Pons (tissue), 1 donor: ENCODE measurements at regions not wholly inside any gene's neighbourhood (a gene's known extent, or its start where the extent isn't known, plus 50 kb on each side); places are given as distances from the start of the nearest gene placed in this dataset.

ENCODE experiments used
- DNase-seq: peaks from one replicate; pipeline ENCODE4 v3.0.0-alpha.2; 2016; ENCODE audit warnings: low spot score

- DNase-seq = no peak
These were observed 362.3 kb upstream of the GOLIM4 start for GRCh38 chr3:168457954-168458539.

GRCh38 chr3:168455814-168456213, 360.1 kb upstream of the GOLIM4 start:
- DNase-seq = no peak

DNA sequence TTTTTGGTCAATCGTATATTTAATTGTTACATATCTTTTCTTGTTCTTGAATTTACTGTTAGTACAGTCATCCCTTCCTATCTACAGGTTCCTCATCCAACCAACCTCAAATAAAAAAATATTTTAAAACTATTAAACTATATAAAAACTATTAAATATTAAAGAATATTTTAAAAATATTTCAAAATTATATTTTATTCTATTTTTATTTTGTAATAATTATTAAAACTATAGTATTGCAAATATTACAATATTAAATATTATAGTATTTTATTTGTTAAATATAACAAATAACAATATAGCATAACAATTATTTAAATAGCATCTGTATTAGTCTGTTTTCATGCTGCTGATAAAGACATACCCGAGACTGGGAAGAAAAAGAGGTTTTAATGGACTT, 357.9 kb upstream of the GOLIM4 start:
- DNase-seq = no peak

GRCh38 chr3:168443965-168444364, 348.2 kb upstream of the GOLIM4 start:
- no peak for DNase-seq

DNA sequence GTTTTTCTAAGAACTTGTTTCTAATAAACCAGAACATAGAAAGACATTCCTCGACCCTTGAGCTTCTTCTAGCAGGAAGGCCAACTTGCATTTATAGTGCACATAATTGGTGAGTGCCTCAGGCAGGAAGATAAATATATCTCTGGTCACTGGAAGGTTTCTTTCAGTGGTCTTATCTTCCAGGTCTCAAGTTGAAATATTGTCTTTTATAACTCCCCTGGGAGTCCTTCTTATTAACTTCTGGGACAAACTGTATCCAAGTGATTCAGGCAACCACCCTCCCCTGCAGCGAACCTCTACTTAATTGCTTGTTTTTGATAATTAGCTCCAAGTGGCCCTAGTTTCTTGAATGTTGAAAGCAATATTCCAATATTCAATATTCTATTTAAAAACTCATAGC, 346.8 kb upstream of the GOLIM4 start:
- no peak for DNase-seq

DNA sequence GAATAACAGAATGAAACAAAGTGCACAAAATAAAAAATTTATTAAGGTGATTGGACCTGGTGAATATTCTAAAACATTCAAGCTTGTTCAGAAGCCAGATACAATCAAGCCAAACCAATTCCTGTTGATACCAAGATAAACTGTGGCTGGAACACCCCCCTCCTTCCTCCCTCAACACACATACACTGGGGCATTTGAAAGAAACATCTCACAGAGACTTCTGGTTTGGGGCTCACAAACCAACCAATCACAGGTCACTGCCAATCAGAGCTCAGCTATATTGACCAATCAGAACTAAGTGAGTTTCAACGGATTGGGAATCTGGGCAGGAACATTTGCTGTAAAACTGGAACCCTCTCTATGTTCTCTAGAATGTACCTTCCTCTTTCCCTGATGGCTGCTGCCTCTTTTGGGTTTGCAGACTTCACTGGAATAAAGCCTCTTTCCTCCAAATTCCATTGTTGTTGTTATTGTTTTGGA, 340.6 kb upstream of the GOLIM4 start:
- no peak for DNase-seq

- DNase-seq = no peak
These were observed 335.8 kb upstream of the GOLIM4 start for GRCh38 chr3:168431491-168431890.

GRCh38 chr3:168427835-168428475, 332.2 kb upstream of the GOLIM4 start:
- peak; percentile 34 for DNase-seq

- DNase-seq = no peak
These were observed 331.4 kb upstream of the GOLIM4 start for GRCh38 chr3:168427156-168427555.

DNA sequence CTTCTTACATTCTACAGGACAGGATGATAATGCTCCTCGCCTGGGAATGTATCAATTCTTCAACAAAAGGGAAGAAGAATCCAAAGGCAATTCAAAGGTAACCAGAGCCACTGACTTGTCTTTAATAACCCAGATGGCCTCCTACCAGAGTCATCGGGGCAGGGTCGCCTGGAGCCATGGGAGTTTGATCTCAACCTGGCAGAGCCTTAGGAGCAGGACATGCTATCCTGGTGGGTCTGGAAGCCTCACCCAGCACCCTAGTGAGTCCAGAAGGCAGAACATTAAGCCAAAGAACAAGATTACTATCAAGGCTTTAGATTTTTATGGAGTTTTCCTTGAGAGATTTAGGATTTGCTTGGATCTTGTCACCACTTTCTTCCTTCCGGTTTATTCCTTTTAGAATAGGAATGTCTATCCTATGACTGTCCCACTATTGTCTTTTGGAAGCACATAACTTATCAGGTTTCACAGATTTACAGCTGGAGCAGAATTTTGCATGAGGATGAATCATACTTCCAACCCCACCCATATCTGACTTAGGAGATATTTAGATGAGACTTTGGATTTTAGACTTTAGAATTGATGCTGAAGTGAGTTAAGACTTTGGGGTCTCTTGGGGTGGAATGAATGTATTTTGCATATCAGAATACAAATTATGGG, 330.3 kb upstream of the GOLIM4 start:
- DNase-seq = no peak

DNA sequence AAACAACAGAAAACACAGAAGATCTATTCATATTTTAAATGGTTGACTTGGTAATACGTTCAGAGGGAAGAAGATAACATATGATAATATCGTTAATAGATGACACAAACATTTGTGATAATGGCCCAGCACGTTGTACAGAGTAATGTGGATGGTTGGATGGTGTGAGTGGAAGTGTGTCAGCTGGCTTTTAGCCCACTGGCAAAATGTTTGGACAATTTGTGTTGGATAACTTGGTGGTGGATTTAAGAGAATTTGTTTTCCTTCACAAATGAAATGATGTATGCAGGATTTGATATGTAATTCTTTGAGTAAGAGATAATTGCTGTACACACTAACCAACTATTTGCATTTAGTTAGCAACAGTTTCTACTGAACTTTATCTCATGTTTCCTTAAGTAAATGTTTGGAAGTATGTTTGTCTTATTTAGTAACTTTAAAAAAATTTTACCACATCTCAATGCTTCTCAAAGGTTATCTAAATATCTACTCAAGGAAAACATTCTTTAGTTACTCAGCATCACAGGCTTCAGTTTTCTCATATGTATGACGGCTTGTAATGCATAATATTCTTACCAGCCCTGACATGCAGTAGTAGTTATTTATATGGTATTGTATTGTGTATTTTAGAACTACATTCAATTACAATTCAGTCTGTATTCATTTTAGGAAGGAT, 328.5 kb upstream of the GOLIM4 start:
- DNase-seq = no peak

- DNase-seq = no peak
These were observed 327.1 kb upstream of the GOLIM4 start for GRCh38 chr3:168422843-168423242.

GRCh38 chr3:168419091-168419490, 323.4 kb upstream of the GOLIM4 start:
- no peak for DNase-seq

DNA sequence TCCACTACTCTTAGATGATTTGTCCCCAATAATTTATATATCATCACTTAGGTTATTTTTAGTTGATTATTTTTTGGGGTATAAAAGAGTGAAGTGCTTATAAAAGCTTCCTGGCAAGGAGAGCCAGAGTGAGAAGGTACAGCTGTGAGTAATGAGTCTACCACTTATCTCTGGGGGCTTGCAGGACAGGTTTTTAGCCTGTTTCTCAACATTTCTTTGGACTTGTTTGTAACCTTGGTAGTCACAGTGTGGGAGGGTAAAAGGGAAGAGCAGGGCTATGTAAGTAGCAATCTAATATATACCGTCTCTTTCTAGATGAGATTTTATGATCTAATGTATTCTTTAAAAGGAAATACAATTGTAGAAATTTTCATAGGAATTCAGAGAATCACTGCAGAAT, 321.3 kb upstream of the GOLIM4 start:
- no peak for DNase-seq

- DNase-seq = no peak
These were observed 320.7 kb upstream of the GOLIM4 start for GRCh38 chr3:168416446-168416845.

GRCh38 chr3:168414149-168414548, 318.4 kb upstream of the GOLIM4 start:
- DNase-seq = no peak

DNA sequence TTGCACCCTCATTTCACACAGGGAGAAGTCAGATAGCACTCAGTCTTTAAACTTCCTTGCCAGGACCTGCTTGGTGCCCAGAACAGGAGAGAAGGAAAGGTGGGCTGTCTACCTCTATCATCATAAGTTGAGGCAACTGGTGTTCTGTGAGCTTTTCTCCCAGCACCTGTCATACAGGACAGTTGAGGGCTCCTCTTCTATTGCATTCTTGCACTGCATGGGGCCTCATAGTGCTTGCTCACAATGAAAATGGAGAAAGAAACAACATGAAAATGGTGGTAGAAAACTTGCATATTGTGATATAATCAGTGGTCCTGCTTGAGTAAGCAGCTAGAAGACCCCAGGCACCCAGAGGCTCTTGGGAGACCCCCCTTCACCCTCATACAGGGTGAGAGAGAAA, 311.7 kb upstream of the GOLIM4 start:
- no peak for DNase-seq

- no peak for DNase-seq
These were observed 309.6 kb upstream of the GOLIM4 start for GRCh38 chr3:168405288-168405687.

DNA sequence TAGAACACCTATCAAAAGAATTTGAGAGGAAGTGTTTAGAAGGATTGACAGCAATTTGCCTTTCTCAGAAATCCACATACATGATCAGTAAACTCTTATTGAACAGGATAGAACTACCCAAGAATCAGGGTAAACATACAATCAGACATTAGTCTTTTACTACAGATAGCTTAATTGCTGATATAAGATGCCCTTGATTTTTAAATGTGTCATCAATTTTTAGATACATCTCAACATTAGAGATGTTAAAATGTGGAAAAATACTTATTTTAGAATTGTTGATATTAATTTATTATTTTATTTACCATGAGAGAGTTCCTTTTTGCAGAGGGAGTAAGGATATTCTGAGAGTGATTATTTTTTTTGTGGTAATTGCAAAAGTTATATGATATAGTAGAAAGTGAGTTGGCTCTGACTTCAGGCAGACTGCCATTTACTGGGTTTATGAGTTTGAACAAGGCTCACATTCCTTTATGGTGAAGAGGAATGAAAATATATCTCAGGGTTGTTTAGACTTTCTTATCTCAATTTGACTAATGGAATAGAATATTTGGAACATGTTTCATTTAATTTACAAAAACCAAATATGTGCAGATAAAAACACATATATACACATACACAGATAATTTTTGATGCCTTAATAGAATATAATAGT, 302.8 kb upstream of the GOLIM4 start:
- DNase-seq = no peak

GRCh38 chr3:168396861-168397260, 301.1 kb upstream of the GOLIM4 start:
- DNase-seq = no peak

DNA sequence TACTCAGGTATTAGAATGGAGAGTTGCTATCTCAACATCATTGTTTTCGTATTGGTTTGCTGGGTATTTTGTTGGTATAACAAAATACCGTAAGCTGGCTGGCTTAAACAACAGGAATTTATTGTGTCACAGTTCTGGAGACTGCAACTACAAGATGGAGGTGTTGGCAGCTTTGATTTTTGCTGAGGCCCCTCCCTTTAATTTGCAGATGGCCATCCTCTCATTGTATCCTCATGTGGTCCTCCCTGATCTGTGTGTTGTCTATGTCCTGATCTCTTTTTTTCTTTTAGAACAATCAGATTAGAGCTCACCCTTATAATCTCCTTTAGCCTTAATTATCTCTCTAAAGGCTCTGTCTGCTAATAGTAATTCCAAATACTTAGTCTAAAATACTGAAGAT, 299.8 kb upstream of the GOLIM4 start:
- DNase-seq = no peak

DNA sequence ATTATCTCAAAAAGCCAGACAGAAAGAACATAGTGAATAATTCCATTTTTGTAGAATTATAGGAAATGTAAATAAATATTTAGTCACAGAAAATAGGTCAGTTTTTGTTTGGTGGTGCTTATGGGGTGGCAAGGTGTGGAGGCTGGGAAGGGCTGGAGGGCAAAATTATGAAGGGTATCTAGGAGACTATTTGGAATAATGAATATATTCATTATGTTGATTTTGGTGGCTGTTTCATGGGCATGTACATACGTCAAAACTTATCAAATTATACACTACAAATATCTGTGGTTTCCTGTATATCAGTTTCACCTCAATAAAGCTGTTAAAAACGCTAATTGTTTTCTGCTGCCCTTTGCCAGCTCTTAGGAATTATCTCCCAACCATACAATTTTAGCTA, 298.7 kb upstream of the GOLIM4 start:
- DNase-seq = no peak
